ENCODE measurements at regions not wholly inside any gene's neighbourhood (a gene's known extent, or its start where the extent isn't known, plus 50 kb on each side); places are given as distances from the start of the nearest gene placed in this dataset.
"Not testable (repeated sequence)": the region's sequence is repeated elsewhere in the genome, so short reads cannot be mapped to it uniquely, and the experiment has no call there.

DNA sequence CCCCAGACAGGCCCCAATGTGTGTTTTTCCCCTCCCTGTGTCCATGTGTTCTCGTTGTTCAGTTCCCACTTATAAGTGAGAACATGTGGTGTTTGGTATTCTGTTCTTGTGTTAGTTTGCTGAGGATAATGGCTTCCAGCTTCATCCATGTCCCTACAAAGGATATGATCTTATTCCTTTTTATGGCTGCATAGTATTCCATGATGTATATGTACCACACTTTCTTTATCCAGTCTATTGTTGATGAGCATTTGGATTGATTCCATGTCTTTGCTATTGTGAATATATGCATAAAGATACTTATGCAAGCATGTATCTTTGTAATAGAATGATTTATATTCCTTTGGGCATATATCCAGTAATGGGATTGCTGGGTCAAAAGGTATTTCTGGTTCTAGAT lies 125.3 kb downstream of the GATA3 start:
- not testable (repeated sequence) for TF ChIP-seq CTCF, POLR2A (IDR thresholded peaks at IDR 0.05)
